GM12878 (cell line): ENCODE measurements at regions not wholly inside any gene's neighbourhood (a gene's known extent, or its start where the extent isn't known, plus 50 kb on each side); places are given as distances from the start of the nearest gene placed in this dataset.

ENCODE experiments used
- ATAC-seq: fragments of 200-7000 bp; cut with Tn5 transposase; 3 replicates; pipeline ENCODE4 v1.9.1; 2020; ENCODE audit warnings: mild to moderate bottlenecking, moderate library complexity
- BruUV-seq: library from RNA; stranded (reverse); fragments of 400-500 nt; replicated peaks from 2 replicates; lab custom pipeline; 2021; lab: Mats Ljungman, UMichigan
- CTCF ChIA-PET: fragments of 300-600 bp; sonication (Branson Sonifier 250); formaldehyde crosslinking; extraction: SDS; loops from one replicate; lab custom pipeline; 2021; ENCODE audit warnings: inconsistent platforms; lab: Yijun Ruan, JAX
- POLR2A ChIA-PET: fragments of 350-600 bp; formaldehyde crosslinking; extraction: SDS; loops from one replicate; lab custom pipeline; 2021; ENCODE audit warnings: inconsistent platforms; lab: Charles Lee
- RAD21 ChIA-PET: fragments of 300-600 bp; sonication (Branson Sonifier 250); formaldehyde crosslinking; loops from one replicate; lab custom pipeline; 2023; ENCODE audit warnings: antibody characterized with exemption; ENCODE audit not compliant: unreplicated experiment; lab: Charles Lee
- SMC1A ChIA-PET: fragments of 300-600 bp; sonication (Branson Sonifier 250); formaldehyde crosslinking; loops from one replicate; lab custom pipeline; 2023; ENCODE audit not compliant: unreplicated experiment, uncharacterized antibody; lab: Charles Lee
- DNase-seq: peaks from one replicate; pipeline ENCODE4 v3.0.0-alpha.2; 2011; ENCODE audit warnings: low read depth, low spot score
- FAIRE-seq: peaks from 3 replicates; lab custom pipeline; 2011; peaks lifted over from hg19 to GRCh38; lab: Jason Lieb, UNC
- H2AFZ ChIP-seq: 2 replicates; pipeline ENCODE4 v1.6.0; 2011; ENCODE audit warnings: low read depth, low read length, control low read depth; ENCODE audit not compliant: control insufficient read depth
- H3K27ac ChIP-seq: 2 replicates; pipeline ENCODE4 v1.5.1; 2011; ENCODE audit warnings: control low read depth; ENCODE audit not compliant: control insufficient read depth, insufficient read depth
- H3K27me3 ChIP-seq, 2 experiments: replicated peaks in 1 of 2; 2 replicates each; pipeline versions ENCODE4 v1.6.0 to v1.6.1; 2011; ENCODE audit warnings: low read length in 1 of 2; ENCODE audit not compliant: control insufficient read depth in 2 of 2, insufficient read depth in 2 of 2
- H3K36me3 ChIP-seq, 2 experiments: 2 replicates each; pipeline ENCODE4 v1.5.1; 2011; ENCODE audit warnings: low read length in 1 of 2; ENCODE audit not compliant: control insufficient read depth in 2 of 2, insufficient read depth in 2 of 2
- H3K4me1 ChIP-seq: 2 replicates; pipeline ENCODE4 v1.6.1; 2011; ENCODE audit warnings: mild to moderate bottlenecking, low read length, moderate library complexity, mixed read lengths; ENCODE audit not compliant: control insufficient read depth, insufficient read depth
- H3K4me2 ChIP-seq: 2 replicates; pipeline ENCODE4 v1.6.0; 2011; ENCODE audit warnings: control low read depth; ENCODE audit not compliant: control insufficient read depth, insufficient read depth
- H3K4me3 ChIP-seq: fragments of 200-600 bp; sonication (generic); 2 replicates; pipeline ENCODE4 v1.5.1; 2016
- H3K79me2 ChIP-seq: 2 replicates; pipeline ENCODE4 v1.6.0; 2011; ENCODE audit warnings: low read length; ENCODE audit not compliant: control insufficient read depth, insufficient read depth
- H3K9ac ChIP-seq: 2 replicates; pipeline ENCODE4 v1.8.0; 2011; ENCODE audit warnings: low read length, control low read depth, mixed read lengths; ENCODE audit not compliant: control insufficient read depth, insufficient read depth
- H3K9me3 ChIP-seq: replicated peaks from 3 replicates; pipeline ENCODE4 v1.5.1; 2011; ENCODE audit warnings: mild to moderate bottlenecking, low read length; ENCODE audit not compliant: control insufficient read depth, insufficient read depth
- H4K20me1 ChIP-seq: 2 replicates; pipeline ENCODE4 v1.6.0; 2011; ENCODE audit not compliant: control insufficient read depth, insufficient read depth
- BCL11A ChIP-seq: IDR thresholded peaks from 2 replicates; pipeline ENCODE4 v1.6.1; 2011; ENCODE audit warnings: low read depth, low read length
- BRCA1 ChIP-seq: IDR thresholded peaks from 2 replicates; pipeline ENCODE4 v1.6.1; 2011; ENCODE audit warnings: low read depth, low read length, improper control_type of control experiment
- CBX3 ChIP-seq: fragments of 200-600 bp; sonication (generic); IDR thresholded peaks from 2 replicates; pipeline ENCODE4 v1.6.1; 2016; ENCODE audit warnings: low read depth, borderline replicate concordance
- ETV6 ChIP-seq, 2 experiments: fragments of 450-650 bp in 1 of 2; IDR thresholded peaks in 1 of 2; conservative IDR thresholded peaks in 1 of 2; 2 replicates each; pipeline ENCODE4 v1.6.1; 2014; ENCODE audit warnings: antibody characterized with exemption in 1 of 2, borderline replicate concordance in 1 of 2, low read depth in 1 of 2, mild to moderate bottlenecking in 1 of 2, moderate library complexity in 1 of 2
- EZH2 ChIP-seq: IDR thresholded peaks from 2 replicates; pipeline ENCODE4 v1.6.1; 2012; ENCODE audit warnings: low read depth, mild to moderate bottlenecking, control low read depth, inconsistent platforms, low read length, borderline replicate concordance; ENCODE audit not compliant: control insufficient read depth
- HDAC2 ChIP-seq: fragments of 200-600 bp; sonication (generic); IDR thresholded peaks from 2 replicates; pipeline ENCODE4 v1.6.1; 2017
- HDAC6 ChIP-seq: fragments of 200-600 bp; sonication (generic); IDR thresholded peaks from one replicate; pipeline ENCODE4 v1.8.0; 2017; ENCODE audit warnings: antibody characterized with exemption; ENCODE audit not compliant: unreplicated experiment
- KAT2A ChIP-seq: conservative IDR thresholded peaks from 2 replicates; pipeline ENCODE4 v1.6.1; 2011; ENCODE audit warnings: low read depth, low read length; ENCODE audit not compliant: control insufficient read depth
- MTA3 ChIP-seq: IDR thresholded peaks from 2 replicates; pipeline ENCODE4 v1.6.1; 2012; ENCODE audit warnings: low read length, inconsistent platforms, borderline replicate concordance
- MYB ChIP-seq: fragments of 150-350 bp; IDR thresholded peaks from 2 replicates; pipeline ENCODE4 v1.6.1; 2014; ENCODE audit warnings: mild to moderate bottlenecking, low read depth, low read length, borderline replicate concordance
- NR2C2 ChIP-seq: IDR thresholded peaks from 2 replicates; pipeline ENCODE4 v1.6.1; 2011; ENCODE audit warnings: borderline replicate concordance, low read depth; ENCODE audit not compliant: control insufficient read depth, insufficient read length
- PML ChIP-seq: IDR thresholded peaks from 2 replicates; pipeline ENCODE4 v1.6.1; 2012; ENCODE audit warnings: low read length, inconsistent platforms
- PRDM15 ChIP-seq: fragments of 450-650 bp; formaldehyde crosslinking; IDR thresholded peaks from 2 replicates; pipeline ENCODE4 v1.4.0; 2020; ENCODE audit warnings: mild to moderate bottlenecking, moderate library complexity
- RUNX3 ChIP-seq: IDR thresholded peaks from 2 replicates; pipeline ENCODE4 v1.6.1; 2012; ENCODE audit warnings: low read length, inconsistent platforms
- YBX1 ChIP-seq: fragments of 450-650 bp; IDR thresholded peaks from 2 replicates; pipeline ENCODE4 v1.6.1; 2016; ENCODE audit warnings: antibody characterized with exemption
- ZNF207 ChIP-seq: fragments of 450-650 bp; IDR thresholded peaks from 2 replicates; pipeline ENCODE4 v1.6.1; 2014; ENCODE audit warnings: antibody characterized with exemption, mild to moderate bottlenecking, borderline replicate concordance
- ZNF687 ChIP-seq: fragments of 450-650 bp; IDR thresholded peaks from 2 replicates; pipeline ENCODE4 v1.6.1; 2017; ENCODE audit warnings: mild to moderate bottlenecking, moderate library complexity
- in situ Hi-C: fragments of 300-500 bp; cut with MboI; formaldehyde crosslinking; loops from 9 replicates; pipeline ENCODE4 v1.14.3; 2018; ENCODE audit warnings: mixed read lengths
- intact Hi-C: fragments of 100-400 bp; cut with micrococcal nuclease; formaldehyde crosslinking; loops from one replicate; pipeline ENCODE4 v1.14.2; 2022; ENCODE audit not compliant: unreplicated experiment

GRCh38 chr3:159757341-159758060 lies 231.1 kb upstream of the IL12A start (continued):
- TF ChIP-seq ETV6 (conservative IDR thresholded peaks at IDR 0.05 in 1 of 2, IDR thresholded peaks at IDR 0.05 in 1 of 2; ENCODE audit: borderline replicate concordance in 1 of 2, low read depth in 1 of 2) (no peak), CBX3 (no peak), ZNF687 (no peak), PML (no peak)

GRCh38 chr3:159760046-159760445 lies 228.6 kb upstream of the IL12A start:
- ATAC-seq = no peak
- Histone ChIP-seq H3K79me2 (no peaks in the 10 kb centered on the region), H2AFZ (no peak overlapping the region), H3K27ac (no peak overlapping the region), H3K4me2 (no peak overlapping the region), H3K36me3 (no peaks in the 10 kb centered on the region), H3K4me3 (no peak overlapping the region), H4K20me1 (no peaks in the 10 kb centered on the region), H3K9me3 (peaks cover 2% of the 10 kb centered on the region; the same call in 1 of the 3 replicates), H3K9ac (no peak overlapping the region), H3K27me3 (peaks cover 16 to 26% of the 10 kb centered on the region in 2 experiments), H3K4me1 (no peaks in the 10 kb centered on the region; the same call in none of the 2 replicates)
- in situ Hi-C loops (no loop called here), intact Hi-C loops (no loop called here)
- no TSS peak for BruUV-seq
- no peak for DNase-seq
- ChIA-PET SMC1A (no interaction called here), CTCF (interaction anchor here (1.2 kb wide), 1 partner anchor 13 kb away, joined by 3 read pairs; no protein-coding TSS in a partner anchor), RAD21 (no interaction called here), POLR2A (no interaction called here)
- FAIRE-seq = no peak
- TF ChIP-seq EZH2 (no peak), MTA3 (no peak), NR2C2 (no peak), BRCA1 (no peak), MYB (no peak), HDAC6 (no peak), PRDM15 (CRISPR knock-in tag) (no peak), ZNF207 (no peak), RUNX3 (no peak), YBX1 (no peak), HDAC2 (no peak), BCL11A (no peak), KAT2A (no peak)
